ENCODE measurements at regions not wholly inside any gene's neighbourhood (a gene's known extent, or its start where the extent isn't known, plus 50 kb on each side); places are given as distances from the start of the nearest gene placed in this dataset.
"Not testable (repeated sequence)": the region's sequence is repeated elsewhere in the genome, so short reads cannot be mapped to it uniquely, and the experiment has no call there.

- not testable (repeated sequence) for DNase-seq
Measured at GRCh38 chr15:95153201-95153600, 921.8 kb downstream of the MCTP2 start.

GRCh38 chr15:95160316-95160715, 929.0 kb downstream of the MCTP2 start:
- DNase-seq: no peak

DNA sequence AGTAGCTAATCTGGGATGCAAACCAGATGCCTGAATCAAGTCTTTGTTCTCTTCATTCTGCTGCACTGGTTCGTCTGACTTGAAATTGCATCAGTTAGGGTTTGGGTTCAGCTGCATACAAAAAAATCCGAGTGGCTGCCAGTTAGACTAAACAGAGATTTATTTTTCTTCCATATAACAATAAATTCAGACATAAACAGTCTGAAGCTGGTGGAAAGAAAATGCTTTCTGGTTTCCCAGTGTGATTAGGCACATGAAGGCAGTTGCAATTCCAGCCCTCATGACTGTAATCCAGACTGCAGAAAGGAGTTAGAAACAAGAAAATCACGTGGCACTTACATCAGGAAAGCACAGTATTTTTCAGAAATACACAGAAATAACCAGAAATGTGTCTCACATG, 930.7 kb downstream of the MCTP2 start:
- peak; percentile 68 for DNase-seq

DNA sequence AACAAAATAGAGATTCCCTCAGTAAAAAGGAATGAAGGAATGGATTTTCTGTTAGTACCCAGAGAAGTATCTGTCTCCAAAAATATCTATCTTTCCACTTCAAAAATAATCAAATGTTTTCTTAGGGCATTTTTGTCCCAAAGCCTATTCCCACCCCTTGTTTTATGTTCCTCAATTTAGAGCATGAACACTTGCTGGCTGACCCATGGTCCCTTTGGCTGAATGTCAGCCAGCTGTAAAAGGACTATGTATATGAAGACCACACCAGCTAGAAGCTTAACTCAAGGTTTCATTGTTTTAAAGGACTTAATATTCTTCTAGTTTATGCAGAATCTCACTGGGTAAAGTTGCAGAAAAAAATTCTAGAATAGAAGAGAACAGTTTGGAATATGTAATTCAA, 931.2 kb downstream of the MCTP2 start:
- DNase-seq: no peak

DNA sequence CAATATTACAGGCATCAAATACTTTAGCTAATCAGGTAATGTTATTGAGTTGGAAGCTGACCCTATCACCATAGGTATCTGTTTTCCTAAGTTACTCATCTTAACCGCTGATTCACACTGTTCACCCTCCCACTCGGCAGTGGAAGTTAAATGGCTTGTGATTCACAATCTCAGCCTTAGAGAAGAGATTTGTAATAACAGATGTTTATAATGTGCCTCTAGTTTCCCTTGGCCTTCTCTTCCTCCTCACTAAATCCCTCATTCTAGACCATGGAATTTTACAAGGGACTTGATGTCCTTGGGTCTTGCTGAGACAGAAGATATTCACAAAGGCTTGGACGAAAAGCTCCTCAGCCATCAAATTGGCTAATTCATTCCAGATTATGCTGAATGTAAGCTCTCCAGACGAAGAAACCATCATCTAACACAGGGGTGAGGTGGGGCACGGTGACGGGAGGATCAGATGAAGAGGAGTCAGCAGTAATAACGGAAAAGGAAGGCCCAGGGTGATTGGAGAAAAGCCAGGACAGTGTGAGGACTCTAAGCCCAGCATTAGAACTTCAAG, 931.7 kb downstream of the MCTP2 start:
- DNase-seq: peak; percentile 84

DNA sequence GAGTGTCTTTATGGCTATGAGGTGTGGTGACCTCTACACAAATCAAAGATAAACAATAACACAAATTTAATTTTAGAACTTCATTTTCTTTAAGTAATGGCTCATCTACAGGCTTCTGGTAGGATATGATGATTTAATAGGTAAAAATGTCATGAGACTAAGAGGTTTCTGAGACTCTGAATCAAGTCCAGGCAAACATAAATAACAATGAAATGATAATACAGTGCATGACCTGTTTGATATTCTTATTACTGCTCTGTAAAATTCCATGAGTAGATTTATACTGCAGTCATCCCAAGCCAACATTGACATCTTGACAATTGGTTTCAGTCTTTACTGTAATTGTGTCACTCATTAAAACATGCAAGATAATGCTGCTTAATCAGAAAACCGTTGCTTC, 936.8 kb downstream of the MCTP2 start:
- no peak for DNase-seq

GRCh38 chr15:95168951-95169431, 937.6 kb downstream of the MCTP2 start:
- no peak for DNase-seq

DNA sequence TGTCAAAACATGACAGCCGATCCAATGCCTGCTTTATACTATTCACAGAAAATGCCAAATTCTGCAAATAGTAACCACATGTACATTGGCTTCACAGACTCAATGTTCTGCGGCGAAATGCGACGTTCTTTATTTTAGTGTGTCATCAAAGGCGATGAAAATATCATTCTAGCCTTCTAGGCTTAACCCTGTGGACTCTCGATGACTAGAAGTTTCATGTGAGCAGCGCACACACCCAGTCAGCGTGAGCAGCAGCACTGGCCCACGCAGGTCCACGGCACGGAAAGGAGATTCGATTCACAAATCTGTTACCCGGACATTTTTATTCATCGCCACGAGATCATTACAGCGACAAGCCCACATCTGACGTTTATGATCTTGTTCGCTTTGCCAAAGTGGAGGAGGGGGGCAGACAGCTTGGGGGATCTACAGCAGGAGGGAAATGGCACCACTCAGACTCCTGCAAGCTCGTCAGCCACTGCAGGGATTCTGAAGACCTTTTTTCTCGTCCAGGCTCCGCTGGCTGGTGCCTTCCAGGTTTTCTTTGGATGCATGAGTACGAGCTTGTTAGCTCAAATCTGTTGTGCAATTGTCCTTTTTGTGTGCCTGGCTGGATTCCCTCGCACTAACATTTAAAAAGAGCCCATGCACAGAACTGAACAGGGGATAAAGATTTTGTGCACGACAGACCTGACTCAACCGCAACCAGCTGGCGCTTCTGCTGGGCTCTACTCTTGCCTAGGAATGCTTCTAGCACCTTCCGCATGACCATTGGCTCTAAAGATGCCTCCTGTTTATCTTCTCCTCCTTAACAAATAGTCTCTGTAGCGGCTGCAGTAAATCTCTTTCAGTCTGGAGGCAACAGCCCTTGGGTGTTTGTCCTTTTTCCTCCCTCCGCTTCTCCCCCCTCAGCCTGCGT, 938.4 kb downstream of the MCTP2 start:
- peak; percentile 43 for DNase-seq

DNA sequence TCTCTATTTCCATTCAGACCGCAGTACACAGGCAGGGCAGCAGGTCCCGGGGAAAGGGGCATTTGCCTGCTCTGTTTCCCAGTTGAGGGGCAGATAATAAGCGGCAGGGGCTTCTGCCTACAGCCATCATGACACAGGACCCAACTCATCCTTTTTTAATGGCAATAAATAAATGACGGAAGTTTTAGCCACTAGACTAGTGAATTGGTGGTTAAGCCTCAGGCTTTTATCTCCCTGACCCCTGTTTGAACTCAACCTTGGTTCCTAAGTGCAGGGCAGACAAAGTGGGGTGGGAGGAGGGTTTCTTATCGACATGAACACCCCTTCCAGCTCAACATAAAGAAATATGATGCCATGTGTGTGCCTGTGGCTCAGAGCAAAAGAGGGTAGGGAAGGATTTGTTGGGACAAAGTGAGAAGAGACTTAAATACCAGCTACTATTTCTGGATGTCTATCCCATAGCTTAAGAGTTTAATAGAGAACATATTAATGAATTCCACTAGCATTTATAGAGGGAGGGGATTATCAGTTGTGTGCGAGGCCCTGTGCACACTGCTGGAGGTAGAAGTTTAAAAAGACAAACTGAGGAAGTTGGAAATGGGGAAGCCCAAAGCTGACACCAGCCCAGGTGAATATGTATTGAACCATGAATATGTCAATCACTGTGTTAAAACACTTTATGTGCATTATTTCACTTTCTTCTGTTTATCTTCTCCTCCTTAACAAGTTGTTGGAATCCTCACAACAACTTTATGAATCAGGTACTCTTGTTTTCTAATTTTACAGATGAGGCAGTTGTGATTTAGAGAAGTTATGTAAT, 939.4 kb downstream of the MCTP2 start:
- DNase-seq: no peak

GRCh38 chr15:95171564-95171963, 940.2 kb downstream of the MCTP2 start:
- DNase-seq: no peak

DNA sequence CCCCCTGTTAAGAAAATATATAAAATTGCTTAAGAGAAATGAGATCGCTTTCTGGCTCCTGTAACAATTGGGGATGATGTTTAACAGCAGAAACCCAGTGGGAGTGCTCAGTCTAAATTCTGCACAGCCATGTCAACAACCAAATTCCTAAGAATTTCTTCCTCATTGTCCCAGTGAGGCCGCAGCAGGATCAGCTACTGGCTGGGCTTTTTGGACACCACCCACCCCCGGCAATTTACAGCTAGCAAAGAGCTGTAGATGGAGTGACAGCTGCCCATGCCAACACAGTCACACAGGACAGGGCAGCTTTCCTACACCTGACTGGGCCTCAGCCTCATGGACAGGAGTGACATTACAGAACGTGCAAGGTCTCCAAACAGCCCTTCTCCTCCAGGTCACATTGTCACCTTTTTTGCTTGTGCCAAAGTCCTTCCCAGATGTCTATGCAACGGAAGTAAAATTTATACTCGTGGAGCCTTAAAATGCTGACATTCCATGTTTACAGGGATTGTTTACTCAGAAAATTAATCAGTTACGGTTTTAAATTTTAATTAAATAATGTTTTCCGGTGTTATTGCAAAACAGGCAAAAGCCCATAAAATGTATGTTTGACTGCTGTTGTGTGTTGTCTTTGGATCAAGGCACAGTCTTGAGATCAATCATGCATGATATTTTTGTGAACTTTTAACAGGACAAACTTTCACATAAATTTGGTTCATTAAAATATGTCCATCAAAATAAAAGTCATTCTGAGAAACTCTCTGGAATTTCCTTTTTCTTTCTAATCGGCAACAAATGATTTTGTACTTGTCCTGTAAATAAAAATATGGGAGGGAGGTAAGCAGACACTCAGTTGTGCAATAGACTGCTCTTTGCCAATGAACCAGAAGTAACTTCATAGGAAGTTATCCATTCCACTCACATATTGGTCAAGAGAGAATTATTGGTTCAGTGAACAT, 943.2 kb downstream of the MCTP2 start:
- DNase-seq: no peak

GRCh38 chr15:95175914-95176658, 944.7 kb downstream of the MCTP2 start:
- peak; percentile 46 for DNase-seq

DNA sequence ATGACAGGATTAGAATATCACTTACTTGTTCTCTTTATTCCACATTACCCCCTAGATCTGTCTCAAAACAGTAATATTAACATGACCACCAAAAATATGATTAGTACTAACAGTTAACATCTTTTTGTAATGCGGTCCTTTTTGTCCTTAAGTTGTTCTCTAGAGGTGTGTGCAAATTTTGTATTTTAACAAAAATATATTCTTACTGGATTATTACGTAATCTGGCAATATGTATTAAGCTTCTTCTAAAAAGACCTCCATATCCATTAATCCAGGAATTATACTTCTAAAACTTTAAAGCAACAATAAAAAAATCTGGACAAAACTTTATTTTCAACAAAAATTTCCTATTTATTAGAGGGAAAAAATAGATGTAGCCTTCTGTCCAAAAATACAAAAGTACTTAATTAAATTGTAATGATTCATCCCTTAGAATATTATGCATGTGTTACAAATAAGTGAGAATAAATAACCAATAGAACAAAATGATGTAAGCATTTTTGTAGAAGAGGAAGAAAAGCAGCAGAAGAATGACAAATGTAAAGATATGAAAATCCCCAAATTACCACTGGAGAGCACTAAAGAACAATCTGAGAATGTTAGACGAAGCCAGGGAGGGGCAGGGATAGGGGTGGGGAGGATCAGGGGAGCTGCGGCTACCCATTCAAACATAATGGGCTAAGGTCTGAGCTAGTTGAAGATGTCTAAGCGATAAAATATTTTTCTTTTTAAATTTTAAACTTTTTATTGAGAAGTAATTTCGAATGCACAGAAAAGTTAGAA, 945.6 kb downstream of the MCTP2 start:
- no peak for DNase-seq

GRCh38 chr15:95180530-95180929, 949.2 kb downstream of the MCTP2 start:
- DNase-seq: no peak

GRCh38 chr15:95182091-95182490, 950.7 kb downstream of the MCTP2 start:
- DNase-seq: no peak

GRCh38 chr15:95192923-95193322, 961.6 kb downstream of the MCTP2 start:
- no peak for DNase-seq

- no peak for DNase-seq
Measured at GRCh38 chr15:95194746-95195145, 963.4 kb downstream of the MCTP2 start.

GRCh38 chr15:95196176-95196915, 965.0 kb downstream of the MCTP2 start:
- DNase-seq: no peak

- DNase-seq: no peak
Measured at GRCh38 chr15:95202569-95203349, 971.4 kb downstream of the MCTP2 start.
